HepG2 (cell line): ENCODE measurements at regions not wholly inside any gene's neighbourhood (a gene's known extent, or its start where the extent isn't known, plus 50 kb on each side); places are given as distances from the start of the nearest gene placed in this dataset.

ENCODE experiments used
- ATAC-seq: fragments of 200-7000 bp; cut with Tn5 transposase; 3 replicates; pipeline ENCODE4 v1.9.1; 2020; ENCODE audit warnings: mild to moderate bottlenecking, moderate library complexity
- BruUV-seq: library from RNA; stranded (reverse); fragments of 400-500 nt; replicated peaks from 2 replicates; lab custom pipeline; 2021; lab: Mats Ljungman, UMichigan
- CTCF ChIA-PET: fragments of 300-600 bp; formaldehyde crosslinking; extraction: SDS; loops from one replicate; lab custom pipeline; 2021; ENCODE audit warnings: low total read pairs, inconsistent platforms, low intra/inter-chr PET ratio; lab: Yijun Ruan, JAX
- POLR2A ChIA-PET: fragments of 350-600 bp; sonication (Branson Sonifier 250); formaldehyde crosslinking; loops from one replicate; lab custom pipeline; 2020; ENCODE audit warnings: antibody characterized with exemption, inconsistent platforms; lab: Yijun Ruan, JAX
- DNase-seq: peaks from one replicate; pipeline ENCODE4 v3.0.0-alpha.2; 2015; ENCODE audit warnings: low spot score
- FAIRE-seq: peaks from 3 replicates; lab custom pipeline; 2011; peaks lifted over from hg19 to GRCh38; lab: Jason Lieb, UNC
- H2AFZ ChIP-seq: one replicate; pipeline ENCODE4 v1.6.1; 2011; ENCODE audit warnings: low read length, inconsistent platforms
- H3K27ac ChIP-seq: fragments of 300-600 bp; 3 replicates; pipeline ENCODE4 v1.8.0; 2011; ENCODE audit warnings: mixed run types, mild to moderate bottlenecking, mixed read lengths, low read length, inconsistent platforms; ENCODE audit not compliant: insufficient read depth; ENCODE audit errors: extremely low read length
- H3K27me3 ChIP-seq, 2 experiments: fragments of 200-600 bp in 1 of 2; 2 replicates in 1 of 2; 3 replicates in 1 of 2; pipeline versions ENCODE4 v1.6.0 to v1.8.0; 2011; ENCODE audit warnings: low read length in 2 of 2, mild to moderate bottlenecking in 2 of 2, moderate library complexity in 2 of 2, inconsistent platforms in 1 of 2; ENCODE audit not compliant: insufficient read depth in 2 of 2, control insufficient read depth in 1 of 2
- H3K36me3 ChIP-seq, 2 experiments: fragments of 200-600 bp in 1 of 2; replicated peaks in 1 of 2; 2 replicates in 1 of 2; 3 replicates in 1 of 2; pipeline versions ENCODE4 v1.5.1 to v1.8.0; 2011; ENCODE audit warnings: low read length in 2 of 2, inconsistent platforms in 1 of 2; ENCODE audit not compliant: insufficient read depth in 2 of 2, control insufficient read depth in 1 of 2
- H3K4me1 ChIP-seq: 2 replicates; pipeline ENCODE4 v1.5.1; 2012; ENCODE audit warnings: low read length, inconsistent platforms; ENCODE audit not compliant: insufficient read depth
- H3K4me2 ChIP-seq: 2 replicates; pipeline ENCODE4 v1.6.0; 2011; ENCODE audit warnings: low read depth, low read length, inconsistent platforms
- H3K4me3 ChIP-seq, 3 experiments: fragments of 200-600 bp in 1 of 3; sonication (generic), shearing (Covaris generic) in 1 of 3; replicated peaks in 1 of 3; 2 replicates each; pipeline ENCODE4 v1.5.1; 2011 to 2016; ENCODE audit warnings: low read length in 3 of 3, inconsistent platforms in 2 of 3, low read depth in 2 of 3, mild to moderate bottlenecking in 2 of 3, control low read depth in 1 of 3, mixed read lengths in 1 of 3; ENCODE audit not compliant: insufficient read depth in 1 of 3
- H3K79me2 ChIP-seq: one replicate; pipeline ENCODE4 v1.6.1; 2011; ENCODE audit warnings: low read length, inconsistent platforms; ENCODE audit not compliant: insufficient read depth
- H3K9ac ChIP-seq: 2 replicates; pipeline ENCODE4 v1.6.0; 2011; ENCODE audit warnings: mild to moderate bottlenecking, low read depth, low read length, inconsistent platforms; ENCODE audit not compliant: insufficient read depth
- H3K9me3 ChIP-seq: 2 replicates; pipeline ENCODE4 v1.5.1; 2012; ENCODE audit warnings: mild to moderate bottlenecking, low read length
- H4K20me1 ChIP-seq: 2 replicates; pipeline ENCODE4 v1.6.0; 2011; ENCODE audit warnings: inconsistent platforms, mild to moderate bottlenecking, low read length, moderate library complexity; ENCODE audit not compliant: insufficient read depth
- FOXJ3 ChIP-seq: sonication (generic); formaldehyde crosslinking; IDR thresholded peaks from 2 replicates; pipeline ENCODE4 v1.4.0; 2020; ENCODE audit warnings: missing genetic modification reagents, mild to moderate bottlenecking, borderline replicate concordance
- GFI1 ChIP-seq: sonication (generic); formaldehyde crosslinking; IDR thresholded peaks from 2 replicates; pipeline ENCODE4 v1.5.0; 2020; ENCODE audit warnings: missing genetic modification reagents, mild to moderate bottlenecking, borderline replicate concordance
- HDAC6 ChIP-seq: fragments of 200-600 bp; sonication (generic); IDR thresholded peaks from 2 replicates; pipeline ENCODE4 v1.7.0; 2017; ENCODE audit warnings: mild to moderate bottlenecking, antibody characterized with exemption, low read length, low read depth
- KDM6A ChIP-seq: IDR thresholded peaks from 2 replicates; pipeline ENCODE4 v1.6.1; 2016; ENCODE audit warnings: low read depth
- KLF9 ChIP-seq: IDR thresholded peaks from 2 replicates; pipeline ENCODE4 v1.6.1; 2016; ENCODE audit warnings: low read depth
- LCORL ChIP-seq, 2 experiments: fragments of 450-650 bp in 1 of 2; sonication (generic) in 1 of 2; formaldehyde crosslinking in 1 of 2; IDR thresholded peaks; 2 replicates each; pipeline versions ENCODE4 v1.5.0 to v1.6.1; 2017 to 2020; ENCODE audit warnings: antibody characterized with exemption in 1 of 2, missing genetic modification reagents in 1 of 2
- NFIB ChIP-seq: sonication (generic); formaldehyde crosslinking; IDR thresholded peaks from 2 replicates; pipeline ENCODE4 v1.9.0; 2021; ENCODE audit warnings: missing genetic modification reagents, mild to moderate bottlenecking, borderline replicate concordance
- RFXANK ChIP-seq: IDR thresholded peaks from 2 replicates; pipeline ENCODE4 v1.6.1; 2016
- SP2 ChIP-seq: sonication (generic); formaldehyde crosslinking; IDR thresholded peaks from 2 replicates; pipeline ENCODE4 v1.5.1; 2020; ENCODE audit warnings: mild to moderate bottlenecking, missing genetic modification reagents
- SRY ChIP-seq: sonication (generic); formaldehyde crosslinking; IDR thresholded peaks from 2 replicates; pipeline ENCODE4 v1.8.0; 2022; ENCODE audit warnings: mild to moderate bottlenecking, missing genetic modification reagents
- ZNF337 ChIP-seq: sonication (generic); formaldehyde crosslinking; IDR thresholded peaks from 2 replicates; pipeline ENCODE4 v1.5.1; 2020; ENCODE audit warnings: missing genetic modification reagents, low read depth, mild to moderate bottlenecking, borderline replicate concordance
- ZNF562 ChIP-seq: sonication (generic); formaldehyde crosslinking; IDR thresholded peaks from 2 replicates; pipeline ENCODE4 v1.8.0; 2022; ENCODE audit warnings: missing genetic modification reagents, borderline replicate concordance
- WGBS: methylation state at CpG from one replicate; pipeline ENCODE4 v1.1.6; 2017; ENCODE audit warnings: low lambda C conversion rate; 5-methylcytosine and 5-hydroxymethylcytosine counted together
- in situ Hi-C: cut with HindIII; loops from 2 replicates; pipeline ENCODE4 v1.10.0; 2017; ENCODE audit warnings: low pct_unique_long_range_greater_than_20kb; ENCODE audit not compliant: extremely low pct_ligation_motif_present
- intact Hi-C: fragments of 100-400 bp; cut with micrococcal nuclease; formaldehyde crosslinking; loops from one replicate; pipeline ENCODE4 v1.10.0; 2022; ENCODE audit not compliant: unreplicated experiment
- TF ChIP-seq, protein P1 (sequence below): sonication (generic); formaldehyde crosslinking; IDR thresholded peaks from 2 replicates; pipeline ENCODE4 v1.5.1; 2020; ENCODE audit warnings: mild to moderate bottlenecking, missing genetic modification reagents, borderline replicate concordance
- TF ChIP-seq, protein P2 (sequence below): sonication (generic); formaldehyde crosslinking; IDR thresholded peaks from 2 replicates; pipeline ENCODE4 v1.5.1; 2020; ENCODE audit warnings: missing genetic modification reagents, mild to moderate bottlenecking, borderline replicate concordance

DNA sequence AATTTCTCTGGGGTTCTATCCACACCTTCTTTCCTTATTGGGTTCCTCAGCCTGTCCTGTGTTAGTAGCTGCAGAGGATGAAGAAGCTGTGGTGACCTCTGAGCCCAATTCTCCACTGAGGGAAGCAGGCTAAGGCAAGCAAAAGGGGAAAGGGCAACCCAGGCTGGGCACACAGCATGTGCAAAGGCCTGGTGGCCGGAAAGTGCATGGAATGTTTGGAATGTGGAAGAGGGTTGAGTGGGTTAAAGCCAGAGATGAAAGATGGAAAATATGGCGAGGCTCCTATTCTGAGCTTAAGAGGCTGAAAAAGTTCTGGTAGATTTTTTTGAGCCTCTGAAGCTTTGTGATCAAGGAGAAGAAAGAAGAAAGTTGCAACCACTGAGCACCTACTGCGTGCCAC lies 247.1 kb downstream of the MIAT start (continued):
- TF ChIP-seq, protein P1, sequence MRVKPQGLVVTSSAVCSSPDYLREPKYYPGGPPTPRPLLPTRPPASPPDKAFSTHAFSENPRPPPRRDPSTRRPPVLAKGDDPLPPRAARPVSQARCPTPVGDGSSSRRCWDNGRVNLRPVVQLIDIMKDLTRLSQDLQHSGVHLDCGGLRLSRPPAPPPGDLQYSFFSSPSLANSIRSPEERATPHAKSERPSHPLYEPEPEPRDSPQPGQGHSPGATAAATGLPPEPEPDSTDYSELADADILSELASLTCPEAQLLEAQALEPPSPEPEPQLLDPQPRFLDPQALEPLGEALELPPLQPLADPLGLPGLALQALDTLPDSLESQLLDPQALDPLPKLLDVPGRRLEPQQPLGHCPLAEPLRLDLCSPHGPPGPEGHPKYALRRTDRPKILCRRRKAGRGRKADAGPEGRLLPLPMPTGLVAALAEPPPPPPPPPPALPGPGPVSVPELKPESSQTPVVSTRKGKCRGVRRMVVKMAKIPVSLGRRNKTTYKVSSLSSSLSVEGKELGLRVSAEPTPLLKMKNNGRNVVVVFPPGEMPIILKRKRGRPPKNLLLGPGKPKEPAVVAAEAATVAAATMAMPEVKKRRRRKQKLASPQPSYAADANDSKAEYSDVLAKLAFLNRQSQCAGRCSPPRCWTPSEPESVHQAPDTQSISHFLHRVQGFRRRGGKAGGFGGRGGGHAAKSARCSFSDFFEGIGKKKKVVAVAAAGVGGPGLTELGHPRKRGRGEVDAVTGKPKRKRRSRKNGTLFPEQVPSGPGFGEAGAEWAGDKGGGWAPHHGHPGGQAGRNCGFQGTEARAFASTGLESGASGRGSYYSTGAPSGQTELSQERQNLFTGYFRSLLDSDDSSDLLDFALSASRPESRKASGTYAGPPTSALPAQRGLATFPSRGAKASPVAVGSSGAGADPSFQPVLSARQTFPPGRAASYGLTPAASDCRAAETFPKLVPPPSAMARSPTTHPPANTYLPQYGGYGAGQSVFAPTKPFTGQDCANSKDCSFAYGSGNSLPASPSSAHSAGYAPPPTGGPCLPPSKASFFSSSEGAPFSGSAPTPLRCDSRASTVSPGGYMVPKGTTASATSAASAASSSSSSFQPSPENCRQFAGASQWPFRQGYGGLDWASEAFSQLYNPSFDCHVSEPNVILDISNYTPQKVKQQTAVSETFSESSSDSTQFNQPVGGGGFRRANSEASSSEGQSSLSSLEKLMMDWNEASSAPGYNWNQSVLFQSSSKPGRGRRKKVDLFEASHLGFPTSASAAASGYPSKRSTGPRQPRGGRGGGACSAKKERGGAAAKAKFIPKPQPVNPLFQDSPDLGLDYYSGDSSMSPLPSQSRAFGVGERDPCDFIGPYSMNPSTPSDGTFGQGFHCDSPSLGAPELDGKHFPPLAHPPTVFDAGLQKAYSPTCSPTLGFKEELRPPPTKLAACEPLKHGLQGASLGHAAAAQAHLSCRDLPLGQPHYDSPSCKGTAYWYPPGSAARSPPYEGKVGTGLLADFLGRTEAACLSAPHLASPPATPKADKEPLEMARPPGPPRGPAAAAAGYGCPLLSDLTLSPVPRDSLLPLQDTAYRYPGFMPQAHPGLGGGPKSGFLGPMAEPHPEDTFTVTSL (CRISPR knock-in tag): no peak
- no peak for TF ChIP-seq FOXJ3 (CRISPR knock-in tag)
- no peak for TF ChIP-seq ZNF337 (CRISPR knock-in tag)

DNA sequence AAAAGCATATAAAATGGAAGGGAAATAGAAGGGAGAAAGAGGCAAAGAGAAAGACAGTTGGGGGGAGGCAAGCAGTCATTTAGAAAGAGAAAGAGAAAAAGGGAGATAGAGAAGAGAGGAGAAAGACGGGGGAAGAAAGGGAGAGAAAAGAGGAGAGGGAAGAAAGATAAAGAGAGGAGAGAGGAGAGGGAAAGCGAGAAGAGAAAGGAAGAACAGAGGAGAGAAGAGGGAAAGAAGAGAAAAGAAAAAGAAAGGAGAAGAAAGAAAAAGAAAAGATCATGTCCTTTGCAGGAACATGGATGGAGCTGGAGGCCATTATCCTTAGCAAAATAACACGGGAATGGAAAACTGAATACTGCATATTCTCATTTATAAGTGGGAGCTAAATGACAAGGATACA lies 247.7 kb downstream of the MIAT start:
- FAIRE-seq: no peak
- Histone ChIP-seq H3K4me1 (no peaks in the 10 kb centered on the region), H3K36me3 (no peaks in the 10 kb centered on the region), H3K9ac (no peak overlapping the region), H3K4me2 (no peak overlapping the region)
- POLR2A ChIA-PET: no interaction called here
- no peak for TF ChIP-seq ZNF562 (CRISPR knock-in tag)
- TF ChIP-seq HDAC6: no peak
- TF ChIP-seq SRY (CRISPR knock-in tag): no peak
- TF ChIP-seq GFI1 (CRISPR knock-in tag): no peak
- no peak for TF ChIP-seq NFIB (CRISPR knock-in tag)
- TF ChIP-seq KLF9 (CRISPR knock-in tag): no peak
- TF ChIP-seq LCORL (IDR thresholded peaks at IDR 0.05): no peak
- no peak for TF ChIP-seq LCORL (CRISPR knock-in tag; IDR thresholded peaks at IDR 0.05)
- TF ChIP-seq, protein P2, sequence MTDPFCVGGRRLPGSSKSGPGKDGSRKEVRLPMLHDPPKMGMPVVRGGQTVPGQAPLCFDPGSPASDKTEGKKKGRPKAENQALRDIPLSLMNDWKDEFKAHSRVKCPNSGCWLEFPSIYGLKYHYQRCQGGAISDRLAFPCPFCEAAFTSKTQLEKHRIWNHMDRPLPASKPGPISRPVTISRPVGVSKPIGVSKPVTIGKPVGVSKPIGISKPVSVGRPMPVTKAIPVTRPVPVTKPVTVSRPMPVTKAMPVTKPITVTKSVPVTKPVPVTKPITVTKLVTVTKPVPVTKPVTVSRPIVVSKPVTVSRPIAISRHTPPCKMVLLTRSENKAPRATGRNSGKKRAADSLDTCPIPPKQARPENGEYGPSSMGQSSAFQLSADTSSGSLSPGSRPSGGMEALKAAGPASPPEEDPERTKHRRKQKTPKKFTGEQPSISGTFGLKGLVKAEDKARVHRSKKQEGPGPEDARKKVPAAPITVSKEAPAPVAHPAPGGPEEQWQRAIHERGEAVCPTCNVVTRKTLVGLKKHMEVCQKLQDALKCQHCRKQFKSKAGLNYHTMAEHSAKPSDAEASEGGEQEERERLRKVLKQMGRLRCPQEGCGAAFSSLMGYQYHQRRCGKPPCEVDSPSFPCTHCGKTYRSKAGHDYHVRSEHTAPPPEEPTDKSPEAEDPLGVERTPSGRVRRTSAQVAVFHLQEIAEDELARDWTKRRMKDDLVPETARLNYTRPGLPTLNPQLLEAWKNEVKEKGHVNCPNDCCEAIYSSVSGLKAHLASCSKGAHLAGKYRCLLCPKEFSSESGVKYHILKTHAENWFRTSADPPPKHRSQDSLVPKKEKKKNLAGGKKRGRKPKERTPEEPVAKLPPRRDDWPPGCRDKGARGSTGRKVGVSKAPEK: no peak
- no peak for TF ChIP-seq KDM6A (CRISPR knock-in tag)
- no peak for TF ChIP-seq SP2 (CRISPR knock-in tag)
- TF ChIP-seq RFXANK (CRISPR knock-in tag): no peak
- TF ChIP-seq, all 625 proteins: peak for 0
- CTCF ChIA-PET: no interaction called here
- no TSS peak for BruUV-seq
- intact Hi-C loops: no loop called here
- Histone ChIP-seq H3K27me3 (peaks cover 2 to 5% of the 10 kb centered on the region in 2 experiments; a peak in 3 of 5 replicates), H4K20me1 (no peaks in the 10 kb centered on the region), H3K4me3 (no peak overlapping the region), H3K79me2 (no peaks in the 10 kb centered on the region), H3K9me3 (no peaks in the 10 kb centered on the region), H2AFZ (no peak overlapping the region), H3K27ac (no peak overlapping the region)
- in situ Hi-C loops: no loop called here
- DNase-seq (no peak), ATAC-seq (no peak)
- 12% methylated on average over 3 of the region's 3 CpGs for WGBS
